ENCODE measurements at regions not wholly inside any gene's neighbourhood (a gene's known extent, or its start where the extent isn't known, plus 50 kb on each side); places are given as distances from the start of the nearest gene placed in this dataset.

GRCh38 chr3:18847583-18848197 lies 300.6 kb upstream of the KCNH8 start:
- H3K9me3 ChIP-seq (ENCODE audit: control insufficient read depth, low read length) = no peaks in the 10 kb centered on the region
- H3K4me1 ChIP-seq (ENCODE audit: control insufficient read depth, insufficient read depth, low read length) = no peaks in the 10 kb centered on the region
- no peak for DNase-seq
- intact Hi-C loops (cut with DNase I) = no loop called here
- no peaks in the 10 kb centered on the region for H3K27me3 ChIP-seq (ENCODE audit: control insufficient read depth, insufficient read depth)
- H3K27ac ChIP-seq (ENCODE audit: low read length) = no peak overlapping the region
- WGBS = 60% methylated on average over 5 of the region's 5 CpGs
- no peak overlapping the region for H3K4me3 ChIP-seq (ENCODE audit: low read length)
- no peak for ATAC-seq

GRCh38 chr3:18843983-18844382 lies 304.3 kb upstream of the KCNH8 start:
- ATAC-seq (no peak), DNase-seq (no peak)
- no peaks in the 10 kb centered on the region for H3K9me3 ChIP-seq (ENCODE audit: control insufficient read depth, low read length)
- H3K27ac ChIP-seq (ENCODE audit: low read length) = no peak overlapping the region
- WGBS = 43% methylated on average over 1 of the region's 1 CpG
- no peaks in the 10 kb centered on the region for H3K4me1 ChIP-seq (ENCODE audit: control insufficient read depth, insufficient read depth, low read length)
- no peak overlapping the region for H3K4me3 ChIP-seq (ENCODE audit: low read length)
- H3K27me3 ChIP-seq (ENCODE audit: control insufficient read depth, insufficient read depth) = no peaks in the 10 kb centered on the region
- intact Hi-C loops (cut with DNase I) = no loop called here

- Histone ChIP-seq H3K27ac (ENCODE audit: low read length) (no peak overlapping the region), H3K4me3 (ENCODE audit: low read length) (no peak overlapping the region), H3K27me3 (ENCODE audit: control insufficient read depth, insufficient read depth) (no peaks in the 10 kb centered on the region), H3K4me1 (ENCODE audit: control insufficient read depth, insufficient read depth, low read length) (no peaks in the 10 kb centered on the region), H3K9me3 (ENCODE audit: control insufficient read depth, low read length) (no peaks in the 10 kb centered on the region)
- 76% methylated on average over 3 of the region's 3 CpGs for WGBS
- ATAC-seq (no peak), DNase-seq (no peak)
- intact Hi-C loops (cut with DNase I) = no loop called here
Measured at GRCh38 chr3:18843188-18843587, 305.1 kb upstream of the KCNH8 start.

GRCh38 chr3:18841422-18842343 lies 306.6 kb upstream of the KCNH8 start:
- no peak overlapping the region for H3K4me3 ChIP-seq (ENCODE audit: low read length)
- no peaks in the 10 kb centered on the region for H3K27me3 ChIP-seq (ENCODE audit: control insufficient read depth, insufficient read depth)
- no peak overlapping the region for H3K27ac ChIP-seq (ENCODE audit: low read length)
- DNase-seq (no peak), ATAC-seq (no peak)
- H3K4me1 ChIP-seq (ENCODE audit: control insufficient read depth, insufficient read depth, low read length) = no peaks in the 10 kb centered on the region
- intact Hi-C loops (cut with DNase I) = no loop called here
- WGBS = 40% methylated on average over 6 of the region's 6 CpGs
- H3K9me3 ChIP-seq (ENCODE audit: control insufficient read depth, low read length) = no peaks in the 10 kb centered on the region

- WGBS = 82% methylated on average over 3 of the region's 3 CpGs
- intact Hi-C loops (cut with DNase I) = no loop called here
Measured at GRCh38 chr3:18840535-18841137, 307.7 kb upstream of the KCNH8 start.

GRCh38 chr3:18838758-18839157 lies 309.6 kb upstream of the KCNH8 start:
- Histone ChIP-seq H3K9me3 (ENCODE audit: control insufficient read depth, low read length) (no peaks in the 10 kb centered on the region), H3K4me3 (ENCODE audit: low read length) (no peak overlapping the region), H3K4me1 (ENCODE audit: control insufficient read depth, insufficient read depth, low read length) (no peaks in the 10 kb centered on the region), H3K27ac (ENCODE audit: low read length) (no peak overlapping the region), H3K27me3 (ENCODE audit: control insufficient read depth, insufficient read depth) (no peaks in the 10 kb centered on the region)
- no peak for DNase-seq
- 77% methylated on average over 1 of the region's 1 CpG for WGBS
- no peak for ATAC-seq
- intact Hi-C loops (cut with DNase I) = no loop called here

More at GRCh38 chr3:18840535-18841137, 307.7 kb upstream of the KCNH8 start:
- Histone ChIP-seq H3K27ac (ENCODE audit: low read length) (no peak overlapping the region), H3K9me3 (ENCODE audit: control insufficient read depth, low read length) (no peaks in the 10 kb centered on the region), H3K4me3 (ENCODE audit: low read length) (no peak overlapping the region), H3K27me3 (ENCODE audit: control insufficient read depth, insufficient read depth) (no peaks in the 10 kb centered on the region), H3K4me1 (ENCODE audit: control insufficient read depth, insufficient read depth, low read length) (no peaks in the 10 kb centered on the region)
- no peak for ATAC-seq
- DNase-seq = no peak

GRCh38 chr3:18837137-18837755 lies 311.1 kb upstream of the KCNH8 start:
- no peak for ATAC-seq
- no peak overlapping the region for H3K4me3 ChIP-seq (ENCODE audit: low read length)
- intact Hi-C loops (cut with DNase I) = no loop called here
- H3K9me3 ChIP-seq (ENCODE audit: control insufficient read depth, low read length) = no peaks in the 10 kb centered on the region
- DNase-seq = no peak
- no peak overlapping the region for H3K27ac ChIP-seq (ENCODE audit: low read length)
- no peaks in the 10 kb centered on the region for H3K27me3 ChIP-seq (ENCODE audit: control insufficient read depth, insufficient read depth)
- no peaks in the 10 kb centered on the region for H3K4me1 ChIP-seq (ENCODE audit: control insufficient read depth, insufficient read depth, low read length)
- WGBS = 59% methylated on average over 3 of the region's 3 CpGs

- intact Hi-C loops (cut with DNase I) = no loop called here
- no peak for DNase-seq
- 86% methylated on average over 4 of the region's 4 CpGs for WGBS
- no peaks in the 10 kb centered on the region for H3K27me3 ChIP-seq (ENCODE audit: control insufficient read depth, insufficient read depth)
- no peak for ATAC-seq
- H3K4me3 ChIP-seq (ENCODE audit: low read length) = no peak overlapping the region
- no peak overlapping the region for H3K27ac ChIP-seq (ENCODE audit: low read length)
- H3K9me3 ChIP-seq (ENCODE audit: control insufficient read depth, low read length) = no peaks in the 10 kb centered on the region
- no peaks in the 10 kb centered on the region for H3K4me1 ChIP-seq (ENCODE audit: control insufficient read depth, insufficient read depth, low read length)
Measured at GRCh38 chr3:18835021-18835420, 313.3 kb upstream of the KCNH8 start.

- no peak for ATAC-seq
- 78% methylated on average over 5 of the region's 5 CpGs for WGBS
- intact Hi-C loops (cut with DNase I) = no loop called here
Measured at GRCh38 chr3:18830087-18830486, 318.2 kb upstream of the KCNH8 start.

GRCh38 chr3:18828637-18829036 lies 319.7 kb upstream of the KCNH8 start:
- no peak overlapping the region for H3K4me3 ChIP-seq (ENCODE audit: low read length)
- WGBS = 96% methylated on average over 2 of the region's 2 CpGs
- H3K4me1 ChIP-seq (ENCODE audit: control insufficient read depth, insufficient read depth, low read length) = no peaks in the 10 kb centered on the region
- DNase-seq = no peak
- no peak overlapping the region for H3K27ac ChIP-seq (ENCODE audit: low read length)
- H3K9me3 ChIP-seq (ENCODE audit: control insufficient read depth, low read length) = no peaks in the 10 kb centered on the region
- intact Hi-C loops (cut with DNase I) = no loop called here
- ATAC-seq = no peak
- H3K27me3 ChIP-seq (ENCODE audit: control insufficient read depth, insufficient read depth) = no peaks in the 10 kb centered on the region

More at GRCh38 chr3:18830087-18830486, 318.2 kb upstream of the KCNH8 start:
- Histone ChIP-seq H3K4me1 (ENCODE audit: control insufficient read depth, insufficient read depth, low read length) (no peaks in the 10 kb centered on the region), H3K9me3 (ENCODE audit: control insufficient read depth, low read length) (no peaks in the 10 kb centered on the region), H3K4me3 (ENCODE audit: low read length) (no peak overlapping the region), H3K27ac (ENCODE audit: low read length) (no peak overlapping the region), H3K27me3 (ENCODE audit: control insufficient read depth, insufficient read depth) (no peaks in the 10 kb centered on the region)
- no peak for DNase-seq

- H3K4me1 ChIP-seq (ENCODE audit: control insufficient read depth, insufficient read depth, low read length) = no peaks in the 10 kb centered on the region
- no peaks in the 10 kb centered on the region for H3K9me3 ChIP-seq (ENCODE audit: control insufficient read depth, low read length)
- no peak overlapping the region for H3K27ac ChIP-seq (ENCODE audit: low read length)
- no peak overlapping the region for H3K4me3 ChIP-seq (ENCODE audit: low read length)
- ATAC-seq = no peak
- WGBS = 50% methylated on average over 3 of the region's 3 CpGs
- intact Hi-C loops (cut with DNase I) = no loop called here
- DNase-seq = no peak
- H3K27me3 ChIP-seq (ENCODE audit: control insufficient read depth, insufficient read depth) = no peaks in the 10 kb centered on the region
Measured at GRCh38 chr3:18827664-18828063, 320.6 kb upstream of the KCNH8 start.

All from right cardiac atrium (tissue), 5 donors.